Left lung (tissue), 4 donors: ENCODE measurements at regions not wholly inside any gene's neighbourhood (a gene's known extent, or its start where the extent isn't known, plus 50 kb on each side); places are given as distances from the start of the nearest gene placed in this dataset.

Experiments
- ATAC-seq: fragments of 200-7000 bp; cut with Tn5 transposase; one replicate; pipeline ENCODE4 v1.9.1; 2020; ENCODE audit warnings: moderate library complexity
- DNase-seq, 4 donors: peaks; one replicate each; pipeline ENCODE4 v3.0.0-alpha.2; 2013 to 2020
- H3K27ac ChIP-seq, 2 donors: fragments of 200-600 bp; sonication (generic) in 1 of 2; one replicate each; pipeline versions ENCODE4 v1.5.0 to v1.8.0; 2020 to 2021
- H3K27me3 ChIP-seq, 2 donors: fragments of 200-600 bp; sonication (generic) in 1 of 2; one replicate each; pipeline versions ENCODE4 v1.5.0 to v1.8.0; 2020 to 2021
- H3K36me3 ChIP-seq, 2 donors: fragments of 200-600 bp; sonication (generic) in 1 of 2; one replicate each; pipeline versions ENCODE4 v1.5.0 to v1.8.0; 2020 to 2021
- H3K4me1 ChIP-seq, 2 donors: fragments of 200-600 bp; one replicate each; pipeline ENCODE4 v1.8.0; 2021
- H3K4me3 ChIP-seq, 2 donors: fragments of 200-600 bp; sonication (generic) in 1 of 2; one replicate each; pipeline versions ENCODE4 v1.5.0 to v1.8.0; 2020 to 2021; ENCODE audit warnings: mild to moderate bottlenecking in 1 of 2
- H3K9me3 ChIP-seq, 2 donors: fragments of 200-600 bp; sonication (generic) in 1 of 2; one replicate each; pipeline versions ENCODE4 v1.5.0 to v1.8.0; 2020 to 2021
- CTCF ChIP-seq, 2 donors: fragments of 200-600 bp; sonication (generic) in 1 of 2; IDR thresholded peaks; one replicate each; pipeline versions ENCODE4 v1.5.0 to v1.8.0; 2021; ENCODE audit warnings: antibody characterized with exemption in 2 of 2
- intact Hi-C, 2 donors: fragments of 100-400 bp; cut with DNase I; formaldehyde crosslinking; loops; one replicate each; pipeline versions ENCODE4 v1.11.2 to v1.14.2; 2022
- donor health status: DM: no; HTN: yes; CAD: no.
- donor health status: DM: no; HTN: no; CAD: no.

- H3K36me3 ChIP-seq, result no peaks in the 10 kb centered on the region
- no peaks in the 10 kb centered on the region for H3K27me3 ChIP-seq
- DNase-seq, result peak in 2 of 4 donors; percentile 47 to 84
- TF ChIP-seq CTCF (IDR thresholded peaks at IDR 0.05), result no peak
- H3K27ac ChIP-seq, result no peak overlapping the region
- H3K9me3 ChIP-seq, result no peaks in the 10 kb centered on the region
- peak; percentile 21 for ATAC-seq
- no peak overlapping the region for H3K4me3 ChIP-seq
- H3K4me1 ChIP-seq, result no peaks in the 10 kb centered on the region
- intact Hi-C loops, result no loop called here
Observed at GRCh38 chrX:39470588-39471407, 627.0 kb downstream of the BCOR start.

DNA sequence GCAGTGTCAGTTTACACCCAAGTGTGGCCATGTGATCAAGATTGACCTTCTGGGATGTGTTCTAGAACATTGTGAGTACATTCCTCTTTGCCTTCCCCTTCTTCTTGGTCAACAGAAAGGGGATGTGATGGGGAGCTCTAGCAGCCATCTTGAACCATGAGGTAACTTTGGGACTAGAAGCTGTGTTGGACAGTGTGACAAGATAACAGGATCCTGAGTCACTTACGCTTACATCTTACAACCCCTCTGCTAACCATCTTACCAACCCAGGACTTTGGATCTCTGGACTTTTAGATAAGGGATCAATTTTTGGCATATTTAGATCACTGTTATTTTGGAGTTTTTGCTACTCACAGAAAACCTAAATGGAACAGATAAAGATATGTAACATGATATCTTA lies 625.6 kb downstream of the BCOR start:
- H3K4me3 ChIP-seq, result no peak overlapping the region
- no peaks in the 10 kb centered on the region for H3K36me3 ChIP-seq
- DNase-seq (no peak), ATAC-seq (no peak)
- no peak overlapping the region for H3K27ac ChIP-seq
- H3K27me3 ChIP-seq, result no peaks in the 10 kb centered on the region
- intact Hi-C loops, result no loop called here
- no peak for TF ChIP-seq CTCF (IDR thresholded peaks at IDR 0.05)
- H3K4me1 ChIP-seq, result no peaks in the 10 kb centered on the region
- H3K9me3 ChIP-seq, result no peaks in the 10 kb centered on the region

- Histone ChIP-seq H3K4me3 (no peak overlapping the region), H3K27ac (no peak overlapping the region), H3K4me1 (peaks cover 0 to 2% of the 10 kb centered on the region in 2 donors), H3K9me3 (no peaks in the 10 kb centered on the region), H3K27me3 (no peaks in the 10 kb centered on the region), H3K36me3 (no peaks in the 10 kb centered on the region)
- DNase-seq (no peak), ATAC-seq (no peak)
- intact Hi-C loops, result no loop called here
- TF ChIP-seq CTCF (IDR thresholded peaks at IDR 0.05), result no peak
Observed at GRCh38 chrX:39473812-39474211, 623.9 kb downstream of the BCOR start.

GRCh38 chrX:39475372-39475771 lies 622.4 kb downstream of the BCOR start:
- intact Hi-C loops, result no loop called here
- no peak for TF ChIP-seq CTCF (IDR thresholded peaks at IDR 0.05)
- no peaks in the 10 kb centered on the region for H3K27me3 ChIP-seq
- no peak overlapping the region for H3K27ac ChIP-seq
- H3K4me1 ChIP-seq, result peaks cover 0 to 2% of the 10 kb centered on the region in 2 donors
- no peaks in the 10 kb centered on the region for H3K9me3 ChIP-seq
- H3K4me3 ChIP-seq, result no peak overlapping the region
- no peak for DNase-seq
- ATAC-seq, result no peak
- no peaks in the 10 kb centered on the region for H3K36me3 ChIP-seq

DNA sequence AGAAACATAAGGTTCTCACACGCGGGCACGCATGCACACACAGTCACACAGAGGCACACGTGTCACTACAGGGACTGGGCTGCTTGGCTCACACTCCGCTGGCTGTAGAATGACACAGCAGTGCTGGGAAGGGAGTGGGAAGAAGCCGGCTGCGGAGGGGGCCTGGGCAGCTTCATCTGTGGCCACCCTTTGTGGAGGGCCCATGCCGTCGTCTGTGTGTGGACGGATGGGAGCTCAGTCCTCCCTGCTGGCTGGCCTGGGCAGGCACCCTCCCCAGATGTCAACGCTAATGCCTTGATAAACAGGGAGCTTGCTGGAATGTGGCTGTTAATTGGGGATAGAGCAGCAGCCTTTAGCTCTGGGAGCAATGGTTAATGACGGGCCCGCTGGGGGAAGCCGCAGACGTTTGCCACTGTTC lies 621.1 kb downstream of the BCOR start:
- H3K27me3 ChIP-seq, result no peaks in the 10 kb centered on the region
- ATAC-seq (no peak), DNase-seq (no peak)
- no peak for TF ChIP-seq CTCF (IDR thresholded peaks at IDR 0.05)
- H3K36me3 ChIP-seq, result no peaks in the 10 kb centered on the region
- peaks cover 0 to 2% of the 10 kb centered on the region in 2 donors for H3K4me1 ChIP-seq
- intact Hi-C loops, result no loop called here
- H3K27ac ChIP-seq, result no peak overlapping the region
- no peaks in the 10 kb centered on the region for H3K9me3 ChIP-seq
- no peak overlapping the region for H3K4me3 ChIP-seq
